Right lobe of liver (tissue), 6 donors: ENCODE measurements at regions not wholly inside any gene's neighbourhood (a gene's known extent, or its start where the extent isn't known, plus 50 kb on each side); places are given as distances from the start of the nearest gene placed in this dataset.

ENCODE experiments used
- ATAC-seq, 4 donors: fragments of 200-7000 bp; cut with Tn5 transposase; one replicate each; pipeline ENCODE4 v1.9.1; 2020; ENCODE audit warnings: mild to moderate bottlenecking in 4 of 4, moderate library complexity in 4 of 4
- DNase-seq, 3 donors: peaks; one replicate each; pipeline ENCODE4 v3.0.0-alpha.2; 2020
- H3K27ac ChIP-seq, 3 donors: fragments of 200-600 bp; one replicate each; pipeline ENCODE4 v1.8.0; 2022
- H3K27me3 ChIP-seq, 2 donors: fragments of 200-600 bp; one replicate each; pipeline ENCODE4 v1.8.0; 2022
- H3K36me3 ChIP-seq, 4 donors: fragments of 200-600 bp; sonication (generic) in 1 of 4; one replicate each; pipeline versions ENCODE4 v1.5.1 to v1.8.0; 2017 to 2022; ENCODE audit warnings: control low read depth in 1 of 4
- H3K4me1 ChIP-seq, 4 donors: fragments of 200-600 bp; sonication (generic) in 1 of 4; one replicate each; pipeline versions ENCODE4 v1.5.1 to v1.8.0; 2017 to 2022; ENCODE audit warnings: control low read depth in 1 of 4
- H3K4me3 ChIP-seq, 3 donors: fragments of 200-600 bp; one replicate each; pipeline ENCODE4 v1.8.0; 2022
- H3K9me3 ChIP-seq, 4 donors: fragments of 200-600 bp; sonication (generic) in 1 of 4; one replicate each; pipeline versions ENCODE4 v1.5.1 to v1.8.0; 2017 to 2022; ENCODE audit warnings: control low read depth in 1 of 4
- CTCF ChIP-seq, 4 donors: fragments of 200-600 bp in 3 of 4; fragments of 450-650 bp in 1 of 4; IDR thresholded peaks; one replicate each; pipeline versions ENCODE4 v1.5.1 to v1.8.0; 2016 to 2022; ENCODE audit warnings: antibody characterized with exemption in 4 of 4, mild to moderate bottlenecking in 2 of 4
- POLR2A ChIP-seq: fragments of 450-650 bp; IDR thresholded peaks from one replicate; pipeline ENCODE4 v1.6.1; 2017; ENCODE audit warnings: antibody characterized with exemption, mild to moderate bottlenecking
- WGBS: methylation state at CpG from one replicate; pipeline ENCODE4 v1.1.6; 2018; ENCODE audit warnings: low coverage, low lambda C conversion rate; ENCODE audit not compliant: insufficient coverage; ENCODE audit errors: missing lambda C conversion rate; 5-methylcytosine and 5-hydroxymethylcytosine counted together
- intact Hi-C, 2 donors: fragments of 100-400 bp; cut with DNase I; formaldehyde crosslinking; loops; one replicate each; pipeline versions ENCODE4 v1.11.2 to v1.14.1; 2022
- donor health status: DM: no; HTN: yes; CAD: no.
- donor health status: DM: no; HTN: no; CAD: no.
- donor health status: DM: no; HTN: no; CAD: no.
- donor health status: DM: no; HTN: yes; CAD: no.
- donor health status: DM: no; HTN: yes; CAD: no.

GRCh38 chr12:31845613-31846322 lies 113.4 kb upstream of the RESF1 start:
- Histone ChIP-seq H3K9me3 (no peaks in the 10 kb centered on the region), H3K27ac (no peak overlapping the region), H3K4me1 (peaks cover 0 to 13% (median 0%) of the 10 kb centered on the region in 4 donors), H3K36me3 (no peaks in the 10 kb centered on the region), H3K4me3 (no peak overlapping the region), H3K27me3 (no peaks in the 10 kb centered on the region)
- WGBS, result 46% methylated on average over 6 of the region's 6 CpGs
- ATAC-seq, result peak in 1 of 4 donors; percentile 26
- no peak for DNase-seq
- TF ChIP-seq POLR2A, result no peak
- no peak for TF ChIP-seq CTCF (IDR thresholded peaks at IDR 0.05)
- intact Hi-C loops, result no loop called here

GRCh38 chr12:31843398-31844095 lies 114.7 kb upstream of the AMN1 start:
- WGBS, result 79% methylated on average over 6 of the region's 6 CpGs
- H3K27ac ChIP-seq, result no peak overlapping the region
- DNase-seq, result no peak
- TF ChIP-seq POLR2A, result no peak
- TF ChIP-seq CTCF (IDR thresholded peaks at IDR 0.05), result no peak
- intact Hi-C loops, result no loop called here
- peaks cover 0 to 13% (median 0%) of the 10 kb centered on the region in 4 donors for H3K4me1 ChIP-seq
- ATAC-seq, result no peak
- no peak overlapping the region for H3K4me3 ChIP-seq
- H3K27me3 ChIP-seq, result no peaks in the 10 kb centered on the region
- H3K9me3 ChIP-seq, result no peaks in the 10 kb centered on the region
- H3K36me3 ChIP-seq, result no peaks in the 10 kb centered on the region

GRCh38 chr12:31837913-31838312 lies 109.1 kb upstream of the AMN1 start:
- H3K27ac ChIP-seq, result no peak overlapping the region
- H3K4me3 ChIP-seq, result no peak overlapping the region
- H3K9me3 ChIP-seq, result no peaks in the 10 kb centered on the region
- DNase-seq (no peak), ATAC-seq (no peak)
- TF ChIP-seq CTCF (IDR thresholded peaks at IDR 0.05) (no peak), POLR2A (no peak)
- no peaks in the 10 kb centered on the region for H3K36me3 ChIP-seq
- H3K27me3 ChIP-seq, result no peaks in the 10 kb centered on the region
- intact Hi-C loops, result no loop called here
- H3K4me1 ChIP-seq, result no peaks in the 10 kb centered on the region
- 93% methylated on average over 2 of the region's 3 CpGs for WGBS

GRCh38 chr12:31835276-31835882 lies 106.6 kb upstream of the AMN1 start:
- H3K27ac ChIP-seq, result no peak overlapping the region
- no peak for ATAC-seq
- DNase-seq, result no peak
- H3K4me1 ChIP-seq, result no peaks in the 10 kb centered on the region
- intact Hi-C loops, result no loop called here
- no peak overlapping the region for H3K4me3 ChIP-seq
- no peaks in the 10 kb centered on the region for H3K9me3 ChIP-seq
- H3K27me3 ChIP-seq, result no peaks in the 10 kb centered on the region
- 50% methylated on average over 3 of the region's 5 CpGs for whole genome bisulfite sequencing
- TF ChIP-seq POLR2A, result no peak
- TF ChIP-seq CTCF (IDR thresholded peaks at IDR 0.05), result no peak
- H3K36me3 ChIP-seq, result no peaks in the 10 kb centered on the region
